ENCODE measurements at regions not wholly inside any gene's neighbourhood (a gene's known extent, or its start where the extent isn't known, plus 50 kb on each side); places are given as distances from the start of the nearest gene placed in this dataset.

DNA sequence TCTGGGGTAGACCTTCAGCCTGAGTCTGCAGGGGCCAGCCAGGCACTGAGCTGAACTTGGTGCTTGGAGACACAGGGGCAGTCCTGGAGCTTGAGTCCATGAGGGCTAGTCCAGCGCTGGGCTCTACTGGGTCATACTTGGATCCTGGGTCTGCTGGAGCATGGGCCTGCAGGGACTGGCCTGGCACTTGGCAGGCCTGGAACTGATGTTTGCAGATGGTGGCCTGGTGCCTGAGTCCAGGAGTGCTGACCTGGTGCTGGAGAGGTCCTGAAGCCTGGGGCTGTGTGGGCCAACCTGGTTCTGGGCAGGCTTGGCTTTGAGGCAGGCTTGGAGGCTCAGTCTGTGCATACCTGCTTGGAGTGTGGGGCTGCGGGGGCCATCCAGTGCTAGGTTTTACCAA is 143.4 kb upstream of the DSCAM start:
- no peak for DNase-seq

DNA sequence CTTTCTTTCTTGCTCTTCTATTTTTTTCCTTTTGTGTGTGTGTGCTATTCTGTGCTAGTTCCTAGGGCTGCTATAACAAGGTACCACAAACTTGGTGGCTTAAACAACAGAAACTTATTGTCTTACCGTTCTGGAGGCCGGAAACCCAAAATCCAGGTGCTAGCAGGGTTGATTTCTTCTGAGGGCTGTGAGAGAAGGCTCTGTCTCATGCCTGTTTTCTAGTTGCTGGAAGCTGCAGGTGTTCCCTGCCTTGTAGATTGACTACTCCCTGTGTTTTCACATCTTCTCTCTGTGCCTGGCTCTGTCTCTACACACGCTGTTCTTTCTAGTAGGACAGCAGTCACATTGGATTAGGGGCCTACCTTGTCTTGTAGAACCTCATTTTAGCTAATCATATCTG is 150.9 kb upstream of the DSCAM start:
- no peak for DNase-seq

DNA sequence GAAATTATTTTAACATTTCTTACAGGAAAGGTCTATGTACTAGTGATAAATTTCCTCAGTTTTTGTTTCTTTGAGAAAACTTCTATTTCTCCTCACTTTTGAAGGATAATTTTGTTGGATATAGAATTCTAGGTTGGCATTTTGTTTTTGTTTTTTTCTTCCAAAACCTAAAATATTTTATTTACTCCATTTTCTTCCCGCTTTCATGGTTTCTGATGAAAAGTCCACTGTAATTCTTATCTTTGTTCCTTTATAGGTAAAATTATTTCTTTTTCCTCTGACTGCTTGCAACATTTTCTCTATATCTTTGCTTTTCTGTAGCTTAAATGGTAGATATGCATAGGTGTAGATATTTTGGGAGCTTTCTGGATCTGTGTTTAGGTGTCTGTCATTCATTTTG is 153.9 kb upstream of the DSCAM start:
- no peak for DNase-seq

DNA sequence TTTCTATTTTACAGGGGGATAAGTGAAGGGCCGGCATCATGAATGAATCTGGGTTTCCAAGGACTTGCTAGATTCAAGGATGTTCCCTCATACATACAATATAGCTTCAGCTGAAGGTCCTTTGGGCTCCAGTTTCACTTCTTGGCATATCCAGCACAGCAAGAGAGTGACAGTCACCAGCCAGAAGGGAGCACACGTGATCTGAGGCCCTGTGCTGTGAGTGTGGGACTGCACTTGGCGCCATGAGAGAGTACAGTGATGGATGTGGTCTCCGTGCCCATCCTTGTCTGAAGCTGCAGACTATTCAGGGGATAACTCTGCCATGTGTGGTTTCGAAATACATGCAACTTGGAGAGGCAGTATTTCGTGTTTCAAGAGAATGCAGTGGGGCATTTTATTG is 159.7 kb upstream of the DSCAM start:
- DNase-seq, result no peak

DNA sequence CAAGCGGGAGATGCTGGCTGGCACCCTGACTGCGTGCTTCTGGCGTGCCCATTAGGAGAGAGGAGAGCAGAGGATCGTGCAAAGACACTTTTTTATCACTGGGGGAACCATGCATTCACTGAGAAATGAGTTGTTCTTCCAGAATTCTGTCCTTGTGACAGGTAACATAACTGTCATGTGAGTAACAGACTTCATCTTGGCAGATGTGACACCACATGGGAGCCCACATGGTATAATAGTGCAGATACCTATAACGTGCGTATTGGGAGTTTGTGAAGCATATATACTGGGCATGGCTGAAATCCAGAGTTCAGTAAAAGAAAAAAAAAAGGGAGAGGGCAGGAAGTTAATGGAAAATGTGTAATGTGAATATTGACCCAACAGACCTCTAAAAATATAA is 159.6 kb upstream of the BACE2 start:
- DNase-seq, result no peak

DNA sequence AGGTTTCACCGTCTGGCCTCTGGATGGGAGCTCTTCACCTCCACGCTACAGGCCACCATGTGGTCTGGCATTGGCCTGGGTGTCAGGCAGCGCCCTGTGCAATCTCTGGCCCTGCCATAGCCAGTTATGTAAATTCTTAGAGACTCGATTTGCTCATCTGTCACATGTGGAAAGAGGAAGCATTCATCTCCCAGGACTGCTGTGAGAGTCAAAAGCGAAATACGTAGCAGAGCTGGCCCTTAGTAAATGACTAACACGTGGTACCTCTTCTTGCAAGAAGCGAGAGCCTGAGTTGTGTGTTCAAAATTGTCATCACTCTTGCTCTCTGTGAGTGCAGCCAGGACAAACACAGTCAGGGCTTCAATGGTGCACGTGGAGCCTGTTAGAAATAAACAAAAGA is 159.0 kb upstream of the BACE2 start:
- DNase-seq, result no peak

DNA sequence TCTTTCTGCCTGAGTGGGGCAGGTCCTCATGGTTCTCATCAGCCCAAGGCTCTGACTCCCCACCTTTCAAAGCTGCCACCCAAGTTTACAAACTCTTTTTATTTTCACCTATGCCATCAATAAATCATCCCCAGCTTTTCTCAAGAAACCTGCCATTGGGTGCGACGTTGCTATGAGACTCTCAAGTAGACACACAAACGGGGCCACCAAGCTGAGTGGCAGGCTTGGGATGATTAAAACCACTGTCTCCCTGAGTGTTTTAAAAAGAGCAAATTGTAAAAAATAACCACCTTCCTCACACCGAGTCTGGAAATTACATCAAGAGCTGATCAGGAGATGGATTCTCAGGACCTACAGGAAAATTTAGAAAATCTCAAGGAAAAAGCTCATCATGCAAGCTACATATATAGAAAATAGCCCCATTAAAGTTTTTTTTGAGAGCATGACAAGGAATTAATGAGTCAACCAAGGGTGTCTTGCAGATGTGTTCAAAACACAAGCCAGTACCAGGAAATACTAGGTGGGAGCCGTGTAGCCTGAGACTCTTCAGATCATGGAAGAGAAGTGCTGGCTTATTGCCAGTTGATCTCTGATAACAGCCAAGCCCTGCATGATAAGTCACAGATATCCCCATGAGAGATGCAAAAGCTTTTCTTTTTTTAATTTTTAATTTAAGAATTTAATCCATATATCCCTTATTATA is 158.4 kb upstream of the BACE2 start:
- DNase-seq, result peak; percentile 45

DNA sequence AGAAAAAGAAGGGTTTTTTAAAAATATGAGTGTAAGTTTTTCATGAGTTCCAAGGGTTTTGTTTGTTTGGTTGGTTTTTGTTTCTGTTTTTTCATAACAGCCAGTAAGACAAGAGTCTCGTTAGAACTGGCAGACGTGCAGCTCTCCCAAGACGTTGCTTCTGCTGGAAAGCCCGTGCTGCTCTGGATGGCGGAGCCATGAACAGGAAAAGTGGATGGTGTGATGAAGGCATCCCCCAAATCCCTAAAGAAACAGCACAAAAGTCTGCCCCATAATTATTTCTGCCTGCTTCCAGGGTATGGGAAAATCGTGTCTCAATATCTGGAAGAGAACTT is 157.9 kb upstream of the BACE2 start:
- no peak for DNase-seq

DNA sequence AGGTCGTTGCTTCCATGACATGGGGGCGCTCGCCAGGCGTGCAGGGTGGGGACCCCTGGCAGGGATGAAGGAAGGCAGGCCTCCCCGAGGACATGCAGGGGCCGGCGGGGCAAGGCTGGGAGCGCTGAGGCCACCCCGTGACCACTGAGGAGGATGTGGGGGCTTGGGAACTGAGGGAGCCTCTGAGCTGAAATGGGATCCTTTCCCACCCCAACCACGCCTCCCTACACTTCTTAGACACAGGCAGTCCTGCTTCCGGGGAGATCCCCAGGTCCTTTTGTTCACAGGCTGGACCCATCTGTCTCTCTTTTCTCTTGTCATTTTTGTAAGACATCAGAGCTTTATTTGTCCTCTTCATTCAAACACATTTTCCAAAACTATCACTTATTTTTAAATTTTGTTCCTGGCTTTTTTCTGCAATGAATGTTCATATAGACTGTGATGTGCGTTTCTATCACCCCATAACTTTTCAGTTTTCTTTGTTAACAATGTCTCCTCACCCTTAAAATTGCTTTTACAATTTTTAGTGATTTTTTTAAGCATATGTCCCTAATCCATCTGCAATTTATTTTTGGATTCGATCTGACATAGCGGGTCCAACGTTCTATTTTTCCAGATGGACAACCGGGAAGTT is 156.7 kb upstream of the BACE2 start:
- DNase-seq, result peak; percentile 53

DNA sequence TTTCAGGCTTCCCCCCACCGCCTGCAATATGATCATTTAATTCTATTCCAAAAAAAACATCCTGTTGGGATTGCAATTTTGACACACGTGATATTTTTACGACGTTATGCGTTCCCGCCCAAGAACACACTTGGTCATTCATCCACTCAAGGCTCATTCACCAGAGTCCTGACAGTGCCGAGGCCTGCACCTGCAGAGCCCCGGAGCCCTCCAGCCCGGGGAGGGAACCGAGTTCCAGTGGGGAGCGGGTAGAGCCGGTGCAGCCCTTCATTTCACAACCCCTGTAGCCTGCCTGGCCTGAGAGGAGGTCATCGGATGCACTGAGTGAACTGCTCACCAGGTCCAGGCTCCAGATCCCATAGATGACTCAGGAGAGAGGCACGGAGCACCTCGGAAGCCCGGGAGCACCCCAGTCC is 156.0 kb upstream of the BACE2 start:
- DNase-seq, result peak; percentile 8

DNA sequence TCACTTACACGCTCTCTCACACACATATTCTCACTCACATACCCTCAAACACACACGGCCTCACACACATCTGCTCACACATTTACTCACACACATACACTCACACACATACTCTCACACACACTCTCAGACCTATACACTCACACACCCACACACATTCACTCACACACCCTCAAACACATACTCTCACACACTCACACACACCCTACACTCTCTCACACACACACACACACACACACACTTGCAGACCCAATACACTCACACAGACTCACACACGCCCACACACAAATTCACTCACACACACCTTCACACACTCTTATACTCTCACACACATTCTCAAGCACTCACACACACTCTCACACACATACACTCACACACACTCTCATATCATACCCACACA is 155.5 kb upstream of the BACE2 start:
- no peak for DNase-seq

DNA sequence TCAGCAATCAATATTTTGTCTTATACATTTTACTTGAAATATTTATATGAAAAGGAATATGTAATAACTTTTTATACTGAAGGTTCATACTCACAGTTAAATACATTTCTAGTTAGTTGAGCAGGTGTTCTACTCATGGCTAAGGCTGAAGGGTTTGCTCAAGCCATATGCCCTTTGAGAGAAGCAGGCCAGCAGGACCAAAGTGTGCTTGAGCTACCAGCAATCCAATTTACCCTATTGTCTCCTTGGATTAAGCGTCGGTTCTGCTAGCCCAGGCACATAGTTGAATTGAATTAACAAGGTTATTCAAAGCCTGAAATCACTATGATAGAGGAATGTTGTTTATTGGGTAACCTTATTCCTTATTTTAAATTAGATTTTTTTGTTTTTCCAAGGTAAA is 151.5 kb upstream of the BACE2 start:
- DNase-seq, result no peak

DNA sequence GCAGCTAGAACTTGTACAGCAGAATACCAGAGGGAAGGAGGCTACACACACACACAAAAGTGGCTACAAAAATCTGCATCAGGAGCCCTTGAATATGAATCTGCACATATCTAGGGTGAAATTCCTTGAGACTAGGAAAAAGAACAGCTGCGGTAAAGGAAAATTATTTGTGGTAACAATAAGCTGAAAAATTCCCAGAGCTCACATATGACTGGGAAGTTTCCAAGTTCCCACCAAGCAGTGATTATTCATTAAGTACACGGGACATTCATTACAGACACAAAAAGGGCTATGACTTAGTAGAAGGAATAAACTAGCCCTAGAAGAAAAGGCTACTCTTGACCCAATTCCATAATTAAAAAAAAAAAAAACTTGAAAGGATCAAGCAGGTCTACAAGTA is 149.5 kb upstream of the BACE2 start:
- no peak for DNase-seq

DNA sequence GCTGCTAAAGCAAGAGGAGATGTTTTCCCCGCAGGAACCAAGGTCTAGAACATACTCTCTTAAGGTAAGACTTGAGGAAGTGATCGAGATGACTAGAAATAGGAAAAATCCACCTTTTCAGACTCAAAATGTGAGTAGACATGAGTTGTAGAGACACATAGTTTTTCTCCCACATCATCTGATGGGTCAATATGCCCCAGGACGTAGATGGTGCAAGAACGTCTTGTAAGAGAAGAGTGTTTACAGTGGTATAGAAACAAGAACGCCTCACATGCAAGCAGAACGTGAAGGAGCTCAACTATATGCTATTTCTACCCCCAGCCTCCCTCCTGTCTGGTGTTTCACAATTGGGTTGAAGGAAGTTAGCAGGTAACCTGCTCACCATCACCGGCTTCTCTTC is 144.0 kb upstream of the BACE2 start:
- DNase-seq, result no peak

DNA sequence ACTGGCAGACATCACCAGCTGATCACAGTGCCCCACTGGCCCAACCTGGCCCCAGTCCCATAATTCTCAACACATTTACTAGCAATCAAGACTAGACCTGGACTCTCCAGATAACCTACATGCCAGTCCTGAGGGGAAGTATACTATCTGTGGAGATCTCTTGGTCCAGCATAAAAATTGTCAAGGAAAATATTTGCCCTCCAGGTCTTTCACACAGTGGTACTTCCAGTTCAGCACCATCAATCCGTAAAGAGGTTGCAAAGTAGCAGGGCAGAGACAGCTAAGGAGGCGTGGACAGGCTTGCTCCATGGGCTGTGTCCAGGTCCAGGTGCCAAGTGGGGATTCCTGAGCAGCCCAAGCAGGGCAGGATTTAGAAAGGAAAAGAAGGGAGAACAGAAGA is 143.6 kb upstream of the BACE2 start:
- no peak for DNase-seq

DNA sequence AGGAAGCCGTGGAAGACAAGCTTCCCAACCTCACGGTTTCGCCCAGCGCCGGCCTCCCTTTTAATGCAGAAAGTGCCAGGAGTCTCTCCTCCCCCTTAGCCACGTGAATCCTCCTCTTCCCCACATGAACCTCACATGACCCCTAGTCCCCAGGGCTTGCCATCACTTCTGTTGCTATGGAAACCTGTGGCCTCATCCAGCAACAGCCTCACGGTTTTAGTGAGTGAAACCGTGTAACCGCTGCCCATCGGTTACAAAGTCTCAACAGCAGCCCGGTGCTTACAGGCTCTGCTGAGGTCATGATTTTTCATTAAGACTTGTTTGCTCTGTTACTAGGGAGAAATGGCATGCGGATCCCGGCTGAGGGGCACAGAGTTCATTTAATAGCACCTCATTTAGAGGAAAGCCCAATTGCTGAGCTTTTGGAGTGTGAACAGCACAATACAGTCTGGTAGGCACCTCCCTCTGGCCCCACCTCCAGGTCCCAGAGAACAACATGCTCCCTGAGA is 143.2 kb upstream of the BACE2 start:
- peak; percentile 68 for DNase-seq

DNA sequence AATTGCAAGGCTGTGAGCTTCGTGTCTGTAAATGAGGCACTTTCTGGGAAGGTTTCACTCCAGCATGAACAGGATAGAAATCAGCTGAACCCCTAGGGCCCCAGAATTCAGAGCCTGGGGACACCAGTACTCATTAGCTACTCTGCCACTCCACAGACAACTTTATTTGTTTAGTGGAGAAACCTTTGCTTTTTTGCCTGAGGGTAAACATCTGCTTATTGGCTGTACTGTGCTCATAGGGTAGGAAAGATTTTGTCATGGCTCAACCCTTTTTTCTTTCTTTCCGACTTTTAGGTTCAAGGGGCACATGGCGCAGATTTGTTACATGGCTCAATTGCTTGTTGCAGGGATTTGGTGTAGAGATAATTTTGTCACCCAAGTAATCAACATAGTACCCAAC is 138.4 kb upstream of the BACE2 start:
- peak; percentile 89 for DNase-seq

DNA sequence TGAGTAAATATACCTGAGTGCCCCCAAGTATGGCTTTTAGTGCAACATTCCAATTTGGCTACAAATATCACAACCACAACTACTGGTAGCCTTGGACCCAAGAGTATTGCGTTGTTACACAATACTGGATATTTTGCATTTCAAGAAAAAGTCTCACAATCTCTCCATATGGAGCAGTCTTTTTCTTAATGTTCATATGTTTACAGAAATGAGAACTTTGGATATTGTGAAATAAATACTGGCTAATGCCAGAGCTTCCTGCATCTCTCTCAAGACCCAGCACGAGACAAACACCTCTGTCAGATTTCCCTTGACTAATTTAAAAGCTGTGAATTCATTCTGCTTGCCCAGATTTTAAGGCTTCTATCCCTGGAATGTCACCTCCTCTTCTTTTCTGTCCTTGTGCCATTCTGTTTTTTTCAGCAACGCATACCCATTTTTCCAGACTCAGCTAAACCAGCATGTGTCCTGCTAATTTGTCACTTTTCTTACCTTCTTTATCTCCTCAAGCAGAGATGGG is 136.2 kb upstream of the BACE2 start:
- DNase-seq, result no peak

DNA sequence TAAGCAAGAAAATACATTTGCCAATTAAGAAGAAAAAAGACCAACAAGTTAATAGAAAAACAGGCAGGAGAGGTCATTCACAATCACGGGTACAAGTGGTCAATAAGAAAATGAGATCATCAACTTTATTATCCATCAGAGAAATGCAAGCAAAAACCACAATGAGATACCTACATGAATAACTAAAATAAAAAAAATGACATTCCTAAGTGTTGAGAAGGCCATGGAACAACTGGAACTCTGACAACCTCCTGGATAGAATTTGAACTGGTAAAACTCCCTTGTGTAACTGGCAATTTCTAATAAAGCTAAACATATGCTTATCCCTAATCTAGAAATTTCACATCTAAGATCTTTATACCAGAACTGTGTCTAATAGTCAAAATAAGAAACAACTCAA is 135.4 kb upstream of the BACE2 start:
- DNase-seq, result no peak

DNA sequence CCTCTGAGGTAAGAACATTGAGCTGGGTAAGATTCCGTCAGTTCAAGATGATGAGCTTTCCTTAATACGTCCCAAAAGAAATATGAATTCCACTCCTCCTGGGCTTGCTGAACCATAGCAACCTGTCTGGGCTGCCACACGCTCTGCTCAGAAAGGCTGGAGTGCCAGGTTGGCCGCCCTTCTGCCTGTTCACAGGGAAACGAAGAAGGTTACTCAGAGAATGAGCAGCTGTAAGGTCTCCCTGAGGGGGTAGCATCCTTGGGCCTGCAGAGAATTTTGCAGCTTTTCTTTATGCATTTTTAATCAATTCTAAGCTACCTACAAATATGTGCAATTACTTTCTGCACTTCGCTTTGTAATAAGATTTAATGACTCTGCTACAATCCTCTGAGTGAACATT is 130.7 kb upstream of the BACE2 start:
- DNase-seq, result no peak

DNA sequence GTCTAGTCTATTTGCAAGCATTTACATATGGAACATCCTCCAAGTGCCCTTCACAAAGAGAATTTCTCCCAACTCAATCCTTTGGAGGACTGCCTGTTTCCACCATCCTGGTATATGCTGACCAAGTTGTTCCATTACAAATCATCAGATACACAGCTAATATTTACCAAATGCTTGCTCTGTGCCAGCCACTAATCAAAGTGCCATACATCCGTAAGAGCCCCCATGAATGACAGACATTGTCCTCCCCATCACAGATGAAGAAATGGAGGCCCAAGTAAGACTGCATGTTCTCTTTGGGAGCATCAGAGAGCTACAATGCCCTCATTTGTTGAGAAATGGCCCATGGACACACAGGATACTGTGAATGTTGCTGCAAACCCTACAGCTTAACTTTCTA is 130.0 kb upstream of the BACE2 start:
- no peak for DNase-seq

DNA sequence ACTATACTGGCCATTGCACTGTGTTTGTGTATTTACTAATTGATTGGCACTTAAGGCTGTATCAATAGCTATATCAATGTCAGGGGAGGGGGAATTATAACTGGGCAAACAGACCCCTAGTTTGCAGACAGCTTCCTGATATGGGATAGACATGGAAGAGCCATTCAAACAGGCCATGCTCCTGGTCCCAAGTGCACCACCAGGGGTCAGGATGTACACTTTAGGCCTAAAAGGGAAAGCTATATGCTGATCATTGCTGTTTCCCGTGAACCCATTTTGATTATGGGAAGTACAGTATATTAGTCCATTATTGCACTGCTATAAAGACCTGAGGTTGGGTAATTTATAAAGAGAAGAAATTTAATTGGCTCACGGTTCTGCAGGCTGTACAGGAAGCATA is 124.9 kb upstream of the BACE2 start:
- peak; percentile 47 for DNase-seq

DNA sequence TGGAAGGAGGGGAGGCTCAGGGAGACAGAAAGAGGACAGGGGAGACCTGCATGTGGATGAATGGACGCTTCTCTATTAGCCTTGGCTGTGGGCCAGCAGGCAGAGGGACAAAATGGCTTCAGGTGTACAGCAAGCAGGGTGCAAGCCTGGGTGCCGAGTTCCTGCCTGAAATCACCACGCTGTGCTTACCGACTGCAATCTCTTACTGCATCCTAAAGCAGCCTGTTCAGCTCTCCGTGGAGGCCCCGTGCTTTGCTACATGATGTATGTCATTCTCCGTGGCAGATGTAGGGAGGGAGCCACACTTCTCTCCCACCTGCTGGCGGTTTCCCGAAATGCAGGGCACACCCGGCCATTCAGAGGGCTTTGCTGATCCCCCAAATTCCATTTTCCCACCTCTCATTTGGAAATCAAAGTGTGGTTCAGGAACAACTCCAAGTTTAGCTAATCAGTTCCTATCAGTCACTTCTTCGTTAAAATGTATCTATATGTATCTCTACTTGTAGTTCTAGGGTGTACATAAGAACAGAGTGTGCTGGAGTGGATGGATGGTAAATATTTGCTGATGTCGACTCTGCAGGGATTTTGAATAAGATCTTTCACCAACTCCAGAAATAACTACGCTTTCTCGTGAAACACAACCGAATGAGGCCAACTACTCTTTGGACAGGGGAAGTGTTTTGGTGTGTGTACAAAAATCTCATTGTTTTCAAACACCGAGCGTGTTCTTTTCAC is 122.3 kb upstream of the BACE2 start:
- DNase-seq, result peak; percentile 96

DNA sequence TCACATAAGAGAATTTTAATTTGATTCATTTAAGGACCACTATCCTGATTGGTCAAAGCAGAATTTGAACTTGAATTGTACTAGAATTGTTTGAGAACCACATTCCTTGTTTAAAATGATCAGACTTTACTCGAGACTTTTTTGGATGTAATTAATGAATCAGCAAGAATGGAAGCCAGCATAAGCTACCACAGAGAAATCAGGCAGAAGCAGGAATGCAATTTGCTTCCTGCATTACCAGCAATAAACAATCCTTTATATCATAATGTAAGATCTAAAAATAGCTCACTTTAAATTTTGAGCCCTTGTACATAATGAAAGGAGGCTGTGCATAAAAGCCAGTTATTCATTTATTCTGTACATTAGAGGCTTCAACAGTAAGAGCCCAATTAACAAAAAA is 119.8 kb upstream of the BACE2 start:
- no peak for DNase-seq

Measured in NCI-H69 (cell line).